ENCODE measurements at regions not wholly inside any gene's neighbourhood (a gene's known extent, or its start where the extent isn't known, plus 50 kb on each side); places are given as distances from the start of the nearest gene placed in this dataset.

- Histone ChIP-seq H3K27me3 (ENCODE audit: insufficient read depth, low read length, poor library complexity, severe bottlenecking) (no peaks in the 10 kb centered on the region), H2AFZ (ENCODE audit: low read length) (no peak overlapping the region), H3K79me2 (ENCODE audit: insufficient read depth, low read length) (no peaks in the 10 kb centered on the region), H3F3A (ENCODE audit: low read depth) (no peaks in the 10 kb centered on the region), H3K9me2 (replicated peaks; ENCODE audit: low read depth, low read length) (no peaks in the 10 kb centered on the region), H3K4me1 (ENCODE audit: insufficient read depth, low read length, poor library complexity, severe bottlenecking) (no peaks in the 10 kb centered on the region), H3K9ac (ENCODE audit: low read depth, low read length, poor library complexity, severe bottlenecking) (no peak overlapping the region), H3K4me2 (ENCODE audit: low read depth, low read length, poor library complexity, severe bottlenecking) (no peak overlapping the region), H4K20me1 (ENCODE audit: insufficient read depth, low read length, poor library complexity, severe bottlenecking) (no peaks in the 10 kb centered on the region), H3K36me3 (ENCODE audit: insufficient read depth, low read length) (no peaks in the 10 kb centered on the region), H3K4me3 (ENCODE audit: low read length, poor library complexity, severe bottlenecking) (no peak overlapping the region), H3K9me3 (ENCODE audit: insufficient read depth, low read depth, low read length) (no peaks in the 10 kb centered on the region)
- TF ChIP-seq EZH2phosphoT487 (IDR thresholded peaks at IDR 0.05; ENCODE audit: borderline replicate concordance), result no peak
- TF ChIP-seq CTCF (conservative IDR thresholded peaks at IDR 0.05; ENCODE audit: low read length), result no peak
Observed at GRCh38 chr1:56185493-56185892, 393.9 kb downstream of the PLPP3 start.

- H3K9me2 ChIP-seq (replicated peaks; ENCODE audit: low read depth, low read length), result no peaks in the 10 kb centered on the region
- H3K79me2 ChIP-seq (ENCODE audit: insufficient read depth, low read length), result no peaks in the 10 kb centered on the region
- H3K4me2 ChIP-seq (ENCODE audit: low read depth, low read length, poor library complexity, severe bottlenecking), result no peak overlapping the region
- no peaks in the 10 kb centered on the region for H4K20me1 ChIP-seq (ENCODE audit: insufficient read depth, low read length, poor library complexity, severe bottlenecking)
- H3F3A ChIP-seq (ENCODE audit: low read depth), result no peaks in the 10 kb centered on the region
- no peaks in the 10 kb centered on the region for H3K4me1 ChIP-seq (ENCODE audit: insufficient read depth, low read length, poor library complexity, severe bottlenecking)
- no peak overlapping the region for H3K9ac ChIP-seq (ENCODE audit: low read depth, low read length, poor library complexity, severe bottlenecking)
- no peaks in the 10 kb centered on the region for H3K27me3 ChIP-seq (ENCODE audit: insufficient read depth, low read length, poor library complexity, severe bottlenecking)
- no peak overlapping the region for H3K4me3 ChIP-seq (ENCODE audit: low read length, poor library complexity, severe bottlenecking)
- TF ChIP-seq CTCF (conservative IDR thresholded peaks at IDR 0.05; ENCODE audit: low read length) (no peak), EZH2phosphoT487 (IDR thresholded peaks at IDR 0.05; ENCODE audit: borderline replicate concordance) (no peak)
- H2AFZ ChIP-seq (ENCODE audit: low read length), result no peak overlapping the region
- no peaks in the 10 kb centered on the region for H3K9me3 ChIP-seq (ENCODE audit: insufficient read depth, low read depth, low read length)
- H3K36me3 ChIP-seq (ENCODE audit: insufficient read depth, low read length), result no peaks in the 10 kb centered on the region
Observed at GRCh38 chr1:56183151-56183550, 396.2 kb downstream of the PLPP3 start.

GRCh38 chr1:56180520-56181190 lies 398.7 kb downstream of the PLPP3 start:
- Histone ChIP-seq H3K27me3 (ENCODE audit: insufficient read depth, low read length, poor library complexity, severe bottlenecking) (no peaks in the 10 kb centered on the region), H3K4me3 (ENCODE audit: low read length, poor library complexity, severe bottlenecking) (no peak overlapping the region), H4K20me1 (ENCODE audit: insufficient read depth, low read length, poor library complexity, severe bottlenecking) (no peaks in the 10 kb centered on the region), H3K4me2 (ENCODE audit: low read depth, low read length, poor library complexity, severe bottlenecking) (no peak overlapping the region), H3K9me3 (ENCODE audit: insufficient read depth, low read depth, low read length) (no peaks in the 10 kb centered on the region), H3F3A (ENCODE audit: low read depth) (no peaks in the 10 kb centered on the region), H3K9me2 (replicated peaks; ENCODE audit: low read depth, low read length) (no peaks in the 10 kb centered on the region), H3K4me1 (ENCODE audit: insufficient read depth, low read length, poor library complexity, severe bottlenecking) (no peaks in the 10 kb centered on the region), H3K79me2 (ENCODE audit: insufficient read depth, low read length) (no peaks in the 10 kb centered on the region), H2AFZ (ENCODE audit: low read length) (no peak overlapping the region), H3K9ac (ENCODE audit: low read depth, low read length, poor library complexity, severe bottlenecking) (no peak overlapping the region), H3K36me3 (ENCODE audit: insufficient read depth, low read length) (no peaks in the 10 kb centered on the region)
- TF ChIP-seq CTCF (conservative IDR thresholded peaks at IDR 0.05; ENCODE audit: low read length), result no peak
- TF ChIP-seq EZH2phosphoT487 (IDR thresholded peaks at IDR 0.05; ENCODE audit: borderline replicate concordance), result no peak

Data from Loucy (cell line).